DMS53 (cell line): ENCODE measurements at regions not wholly inside any gene's neighbourhood (a gene's known extent, or its start where the extent isn't known, plus 50 kb on each side); places are given as distances from the start of the nearest gene placed in this dataset.

Experiments used
- DNase-seq: peaks from one replicate; lab custom pipeline; 2025; lab: John Stamatoyannopoulos, UW

DNA sequence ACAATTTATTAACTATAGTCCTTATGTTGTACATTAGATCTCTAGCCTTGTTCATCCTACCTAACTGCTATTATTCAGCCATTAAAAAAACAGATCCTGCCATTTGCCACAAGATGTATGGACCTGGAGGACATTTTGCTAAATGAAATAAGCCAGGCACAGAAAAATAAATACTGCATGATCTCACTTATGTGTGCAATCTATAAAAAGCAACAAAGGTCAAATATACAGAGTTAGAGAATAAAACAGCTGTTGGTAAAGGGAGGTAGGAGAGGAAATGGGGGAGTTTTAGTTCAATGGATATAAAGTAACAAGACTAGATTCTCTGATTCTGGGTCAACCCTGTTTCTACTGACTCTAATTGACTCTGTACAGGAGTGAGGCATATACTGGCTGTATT is 103.3 kb upstream of the FAM9C start:
- DNase-seq = no peak

DNA sequence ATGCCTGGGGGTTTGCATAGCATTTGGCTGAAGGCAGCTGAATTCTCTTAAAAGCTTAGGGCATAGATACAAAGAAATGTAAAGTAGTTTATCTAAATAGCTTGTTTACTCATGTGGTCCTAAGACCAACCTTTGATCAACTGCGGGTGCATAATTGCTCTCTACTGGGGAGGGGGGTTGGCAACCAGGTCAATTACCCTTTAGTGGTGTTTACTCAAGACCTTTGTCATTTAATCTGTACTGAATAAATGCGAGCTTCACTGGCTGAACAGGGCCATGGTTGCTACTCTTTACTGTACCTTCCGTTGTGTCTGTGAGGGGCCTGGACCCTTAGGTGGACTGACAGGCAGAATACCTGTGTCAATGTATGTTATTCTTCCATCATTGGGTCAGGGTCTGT is 102.7 kb upstream of the FAM9C start:
- no peak for DNase-seq

- no peak for DNase-seq
Measured at GRCh38 chrX:13144927-13145655, 100.7 kb upstream of the FAM9C start.

DNA sequence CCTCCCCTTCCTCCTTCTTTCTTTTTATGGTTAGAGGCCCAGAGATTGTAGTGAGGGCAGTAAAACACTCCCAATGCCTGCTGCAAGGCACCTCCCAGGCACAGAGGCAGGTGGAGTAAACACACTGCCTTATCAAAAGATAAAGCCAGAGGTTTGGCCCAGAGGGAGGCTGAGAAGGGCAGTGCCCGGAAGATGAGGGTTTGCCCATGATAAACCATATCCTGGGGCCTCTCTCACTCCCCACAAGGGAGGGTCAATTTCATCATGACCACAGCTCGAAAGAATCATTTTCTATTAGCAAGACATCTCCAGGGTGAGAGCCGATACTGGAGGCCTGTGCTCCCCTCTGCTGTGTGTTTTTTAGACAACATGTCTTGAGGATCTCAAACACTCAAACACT is 98.5 kb upstream of the FAM9C start:
- DNase-seq = no peak

- DNase-seq = no peak
Measured at GRCh38 chrX:13140007-13140406, 95.6 kb upstream of the FAM9C start.

DNA sequence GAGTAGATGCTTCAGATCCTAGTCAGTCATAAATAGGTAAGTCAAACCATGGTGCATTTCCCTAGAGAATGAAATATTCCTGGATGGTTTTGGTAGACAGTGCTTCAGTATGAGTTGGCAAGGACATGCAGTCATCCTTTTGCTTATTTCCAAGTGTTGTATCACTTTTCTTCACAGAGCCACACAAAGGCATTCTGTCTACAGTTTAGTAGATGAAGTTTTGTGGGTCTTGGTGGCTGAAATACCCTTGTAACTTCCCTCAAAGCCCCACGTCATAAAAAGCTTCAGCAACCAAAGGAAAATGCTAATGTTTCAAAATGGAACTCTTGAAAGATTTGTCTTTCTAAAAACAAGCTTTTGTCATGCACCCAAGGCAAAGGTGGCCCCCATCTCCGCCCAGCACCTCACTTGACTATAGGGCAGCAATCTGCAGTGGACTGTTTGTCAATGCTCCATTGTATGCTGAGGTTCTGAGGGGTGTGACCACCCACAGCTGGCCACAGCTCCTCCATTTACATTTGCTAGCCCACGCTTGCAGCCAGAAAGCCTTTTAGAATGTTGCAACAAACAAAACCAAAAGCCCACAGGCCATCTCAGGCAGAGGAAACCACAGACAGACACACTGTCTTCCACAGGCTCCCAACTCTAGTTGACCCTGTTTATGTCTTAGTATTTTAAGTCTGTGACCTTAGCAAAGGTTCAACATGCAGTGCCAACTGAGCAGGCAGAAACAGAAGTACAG is 87.1 kb upstream of the FAM9C start:
- DNase-seq = no peak

DNA sequence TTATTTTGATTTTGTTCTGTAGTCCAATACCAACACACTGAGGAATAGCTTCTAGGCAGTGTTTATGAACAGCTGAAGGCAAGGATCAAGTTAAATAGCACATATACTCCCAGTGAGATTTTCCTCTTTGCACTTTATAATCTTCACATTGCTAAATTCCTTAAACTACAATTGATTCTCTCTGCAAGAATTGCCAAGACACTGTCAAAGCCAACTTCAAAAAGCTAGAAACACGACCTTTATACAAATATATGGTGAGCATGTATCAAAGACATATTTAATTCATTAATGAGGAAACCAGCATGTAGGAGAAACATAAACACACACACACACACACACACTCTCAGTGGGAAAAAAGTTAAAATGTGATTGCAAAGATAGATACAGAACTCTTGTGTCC is 86.4 kb upstream of the FAM9C start:
- no peak for DNase-seq

GRCh38 chrX:13128104-13128503 is 83.7 kb upstream of the FAM9C start:
- no peak for DNase-seq

DNA sequence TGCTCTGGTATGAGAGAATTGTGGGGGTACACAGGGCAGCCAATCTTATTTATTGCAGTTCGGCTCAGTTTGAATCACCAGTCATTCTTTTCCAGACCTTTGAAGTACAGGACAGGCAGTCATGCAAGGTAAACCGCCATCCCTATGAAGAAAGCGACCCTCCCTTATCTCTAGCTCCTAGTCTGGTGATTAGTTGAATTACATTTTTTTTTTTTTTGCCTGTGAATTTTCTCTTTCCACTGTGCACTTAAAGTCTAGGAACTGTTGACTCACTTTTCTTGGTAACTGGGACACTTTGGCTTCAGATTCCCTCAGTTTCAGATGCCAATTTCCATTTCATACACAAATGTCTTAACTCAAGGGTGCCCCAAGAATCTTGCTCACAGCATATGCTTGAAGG is 82.4 kb upstream of the FAM9C start:
- DNase-seq = peak; percentile 1

GRCh38 chrX:13125188-13125587 is 80.8 kb upstream of the FAM9C start:
- DNase-seq = no peak

DNA sequence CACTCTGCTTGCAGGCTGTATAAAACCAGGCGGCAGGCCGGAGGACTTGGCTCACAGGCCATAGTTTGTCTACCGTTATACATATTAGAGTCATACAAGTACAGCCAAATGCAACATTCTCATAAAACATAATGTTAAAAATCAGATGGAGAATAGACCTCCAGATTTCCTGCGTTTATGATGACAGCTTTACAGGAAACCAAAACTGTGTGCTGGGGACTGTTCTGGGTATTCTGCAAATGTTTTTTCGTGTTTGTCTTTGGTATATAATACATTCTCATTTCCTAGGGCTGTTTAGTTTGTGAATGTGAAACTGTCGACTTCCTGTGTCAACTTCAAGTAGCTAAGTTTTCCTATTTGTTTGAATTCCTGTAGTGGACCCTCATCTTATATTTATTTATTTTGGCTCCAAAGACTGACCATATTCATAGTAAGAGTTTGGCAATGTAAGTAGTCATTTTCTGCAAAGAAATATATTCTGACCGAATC is 79.5 kb upstream of the FAM9C start:
- no peak for DNase-seq

- peak; percentile 5 for DNase-seq
Measured at GRCh38 chrX:13123247-13123856, 78.9 kb upstream of the FAM9C start.

DNA sequence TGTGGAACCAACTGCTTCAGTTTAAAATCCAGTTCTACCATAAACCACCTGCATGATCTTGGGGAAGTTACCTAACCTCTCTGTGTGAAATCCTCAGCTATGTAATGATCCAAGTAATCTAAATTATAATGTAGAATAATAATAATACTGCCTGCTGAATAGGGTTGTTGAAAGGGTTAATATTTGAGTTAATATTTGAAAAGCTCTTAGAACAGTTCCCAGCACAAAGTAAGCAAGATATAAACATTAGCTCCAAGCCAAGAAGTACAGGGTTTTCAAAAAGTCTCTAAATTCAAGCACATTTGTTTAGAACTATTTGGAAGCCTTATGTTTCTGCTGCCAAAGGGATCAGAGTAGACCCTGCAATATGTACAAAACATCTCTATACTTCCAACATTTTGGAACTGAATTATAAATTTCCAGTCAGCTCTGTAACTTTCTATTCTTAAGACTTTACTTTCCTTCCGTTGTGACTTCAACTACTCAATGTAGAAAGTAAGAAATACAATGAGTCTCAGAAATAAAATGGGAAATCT is 76.7 kb upstream of the FAM9C start:
- no peak for DNase-seq

- no peak for DNase-seq
Measured at GRCh38 chrX:13120017-13120416, 75.6 kb upstream of the FAM9C start.

DNA sequence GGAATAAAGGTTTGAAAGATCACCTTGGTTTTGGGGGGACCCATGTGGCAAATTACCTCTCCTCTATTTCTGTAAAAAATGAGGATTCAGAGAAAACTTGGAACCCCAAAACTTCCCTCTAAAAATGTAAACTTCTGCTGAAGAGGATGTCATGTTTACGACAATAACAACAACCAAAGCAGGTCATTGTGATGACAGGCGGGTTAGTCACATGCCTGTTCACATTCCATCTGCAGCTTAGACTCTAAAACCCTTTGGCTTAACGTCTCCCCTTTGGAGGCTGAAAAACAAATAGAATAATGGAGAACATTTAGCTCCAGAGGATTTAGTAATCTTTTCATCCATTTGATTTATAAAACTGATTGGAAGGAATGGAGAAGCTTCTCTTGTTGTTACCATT is 75.0 kb upstream of the FAM9C start:
- no peak for DNase-seq

GRCh38 chrX:13115146-13115855 is 70.9 kb upstream of the FAM9C start:
- no peak for DNase-seq

DNA sequence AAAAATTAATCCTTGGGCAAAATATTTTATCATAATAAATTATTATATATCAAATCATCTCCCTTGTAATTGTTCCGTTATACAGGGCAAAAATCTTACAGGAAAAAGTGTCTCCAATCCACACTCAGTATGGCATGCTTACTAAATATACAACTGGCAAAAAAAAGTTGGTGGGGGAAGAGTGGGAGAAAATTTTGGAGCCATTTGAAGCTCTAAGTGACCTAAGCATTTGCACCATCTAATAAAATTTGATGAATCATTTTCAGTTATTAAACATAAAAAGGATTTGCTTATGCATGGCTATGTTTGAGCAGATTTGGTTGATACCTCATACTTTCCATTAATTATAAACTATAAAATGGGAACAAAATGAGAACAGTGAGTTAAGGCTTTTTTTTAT is 68.1 kb upstream of the FAM9C start:
- no peak for DNase-seq

- DNase-seq = peak; percentile 10
Measured at GRCh38 chrX:13110433-13111324, 66.3 kb upstream of the FAM9C start.

DNA sequence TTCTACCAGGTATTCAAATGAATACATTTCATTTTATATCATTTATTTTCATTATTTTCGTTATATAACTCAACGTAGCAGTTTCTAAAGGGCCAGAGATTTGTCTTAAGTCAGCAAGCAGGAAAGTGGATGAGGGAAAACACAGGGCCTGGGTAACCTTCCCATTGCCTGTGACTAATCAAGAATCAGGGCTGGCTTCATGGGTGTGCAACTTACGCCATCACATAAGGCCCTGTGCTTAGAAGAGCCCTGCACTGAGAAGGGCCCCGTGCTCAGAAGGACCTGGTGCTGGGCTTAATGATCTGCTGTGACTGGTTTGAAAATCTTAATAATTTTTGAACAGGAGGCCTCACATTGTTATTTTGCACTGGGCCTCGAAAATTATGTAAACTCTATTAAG is 65.4 kb upstream of the FAM9C start:
- DNase-seq = no peak

DNA sequence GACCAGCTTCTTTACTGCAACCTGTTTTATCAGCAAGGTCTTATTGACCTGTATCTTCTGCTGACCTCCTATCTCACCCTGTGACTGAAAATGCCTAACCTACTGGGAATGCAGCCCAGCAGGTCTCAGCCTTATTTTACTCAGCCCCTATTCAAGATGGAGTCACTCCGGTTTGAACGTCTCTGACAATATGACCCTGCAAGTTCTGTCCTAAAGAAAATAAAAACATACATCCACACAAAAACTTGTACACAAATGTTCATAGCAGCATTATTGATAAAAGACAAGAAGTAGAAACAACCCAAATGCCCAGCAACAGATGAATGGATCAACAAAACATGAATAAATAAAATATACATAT is 59.5 kb upstream of the FAM9C start:
- no peak for DNase-seq

DNA sequence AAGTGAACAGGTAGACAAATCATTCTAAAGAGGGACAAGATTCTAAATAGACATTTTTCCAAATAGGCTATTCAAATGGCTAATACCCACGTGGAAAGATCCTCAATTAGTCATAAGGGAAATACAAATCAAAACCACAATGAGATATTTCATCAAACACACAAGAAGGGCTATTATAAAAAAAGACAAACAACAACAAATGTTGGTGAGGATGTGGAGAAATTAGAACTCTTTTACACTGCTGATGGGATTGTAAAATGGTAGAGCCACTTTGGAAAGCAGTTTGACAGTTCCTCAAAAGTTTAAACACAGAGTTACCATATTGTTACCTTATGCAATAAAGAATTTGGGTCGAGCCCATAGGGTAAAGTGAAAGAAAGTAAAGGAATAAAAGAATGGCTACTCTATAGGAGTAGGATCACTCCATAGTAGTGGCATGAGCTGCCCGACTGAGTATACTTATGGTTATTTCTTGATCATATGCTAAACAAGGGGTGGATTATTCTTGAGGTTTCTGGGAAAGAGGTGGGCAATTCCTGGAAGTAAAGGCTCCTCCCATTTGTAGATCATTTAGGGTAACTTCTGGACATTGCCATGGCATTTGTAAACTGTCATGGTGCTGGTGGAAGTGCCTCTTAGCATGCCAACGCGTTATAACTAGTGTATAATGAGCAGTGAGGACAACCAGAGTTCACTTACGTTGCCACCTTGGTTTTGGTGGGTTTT is 58.9 kb upstream of the FAM9C start:
- DNase-seq = no peak
